ENCODE measurements at regions not wholly inside any gene's neighbourhood (a gene's known extent, or its start where the extent isn't known, plus 50 kb on each side); places are given as distances from the start of the nearest gene placed in this dataset.
"Not testable (repeated sequence)": the region's sequence is repeated elsewhere in the genome, so short reads cannot be mapped to it uniquely, and the experiment has no call there.

DNA sequence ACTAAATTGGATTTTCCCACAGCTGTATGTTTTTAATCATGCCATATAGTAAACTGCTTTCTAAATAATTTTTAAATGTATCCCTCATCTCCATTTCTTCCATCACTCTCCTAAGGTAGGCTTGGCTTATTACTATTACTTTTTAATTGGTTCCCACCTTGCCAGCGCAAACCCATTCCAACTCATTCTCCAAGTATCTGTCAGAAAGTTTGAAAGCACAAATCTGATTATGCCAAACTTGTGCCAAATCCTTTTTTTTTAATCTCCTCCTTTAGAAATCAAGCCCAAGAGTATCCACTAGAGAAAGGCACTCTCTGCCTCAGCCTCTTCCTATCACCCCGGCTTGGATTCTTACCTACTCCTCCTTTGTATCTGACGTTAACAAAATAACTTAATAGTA is 784.5 kb downstream of the TBL1XR1 start:
- no peak for DNase-seq

DNA sequence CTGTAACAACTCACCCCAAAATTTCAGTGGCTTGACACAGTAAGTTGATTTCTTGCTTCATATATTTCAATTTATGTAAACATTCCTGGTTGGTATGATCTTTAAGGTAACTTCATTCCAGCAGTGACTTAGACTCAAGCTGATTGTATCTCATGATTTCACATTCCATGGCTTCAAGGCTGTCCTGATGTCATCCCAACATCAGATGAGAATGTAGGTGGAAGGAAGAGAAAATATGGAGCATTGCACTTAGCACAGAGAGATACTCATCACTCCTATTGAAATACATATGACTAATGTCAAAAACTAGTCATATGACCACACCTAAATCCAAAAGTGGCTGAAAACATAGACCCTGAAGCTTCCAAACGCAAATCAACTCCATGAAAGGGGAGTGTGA is 793.8 kb downstream of the TBL1XR1 start:
- DNase-seq, result no peak

DNA sequence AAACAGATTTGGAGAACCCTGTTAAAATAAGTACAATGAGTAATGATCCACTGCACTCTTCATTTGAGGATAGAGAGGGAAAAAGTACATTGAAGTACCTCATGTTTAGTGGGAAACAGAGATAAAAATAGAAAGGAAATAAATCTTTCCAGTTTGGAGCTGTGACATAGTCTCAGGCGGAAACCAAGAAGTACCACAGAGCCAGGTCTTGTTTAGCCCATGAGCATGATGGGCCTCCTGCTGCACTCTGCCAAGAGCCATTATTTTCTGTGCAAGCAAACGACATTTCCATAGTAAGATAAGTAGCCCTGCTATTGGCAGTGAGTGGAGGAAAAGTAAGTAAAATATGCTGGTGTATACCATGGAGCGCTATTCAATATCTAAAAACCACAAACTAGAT is 796.1 kb downstream of the TBL1XR1 start:
- no peak for DNase-seq

DNA sequence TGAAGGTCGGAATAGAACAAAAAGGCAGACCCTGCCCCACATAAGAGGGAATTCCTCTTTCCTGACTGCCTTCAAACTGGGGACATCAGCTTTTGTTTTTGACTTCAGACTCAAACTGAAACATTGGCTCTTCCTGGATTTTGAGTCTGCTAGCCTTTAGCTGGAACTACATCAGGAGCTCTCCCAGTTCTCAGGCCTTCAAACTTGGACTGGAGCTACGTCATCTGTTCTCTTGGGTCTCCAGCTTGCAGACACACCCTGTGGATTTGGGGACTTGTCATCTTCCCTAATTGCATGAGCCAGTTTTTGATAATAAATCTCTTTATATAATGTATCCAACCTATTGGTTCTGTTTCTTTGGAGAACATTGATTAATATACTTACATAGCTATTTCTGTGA is 798.1 kb downstream of the TBL1XR1 start:
- no peak for DNase-seq

DNA sequence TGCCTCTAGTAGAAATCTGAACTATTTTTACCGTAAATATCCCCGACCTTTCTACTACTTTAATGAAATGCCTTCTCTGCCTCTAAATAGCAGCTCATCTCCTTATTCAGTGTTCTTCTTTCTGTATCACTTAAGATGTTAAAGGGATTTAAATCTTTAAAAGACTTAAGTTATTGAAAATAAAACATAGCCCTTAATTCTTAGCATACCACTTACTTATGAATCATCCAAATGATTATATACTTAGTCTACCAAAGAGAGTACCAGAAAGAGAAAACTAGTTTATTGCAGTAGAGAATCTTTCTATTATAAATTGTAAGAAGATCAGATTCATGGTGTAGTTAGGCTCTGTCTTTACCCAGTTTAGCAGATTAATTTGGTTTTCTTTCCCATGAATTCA is 802.0 kb downstream of the TBL1XR1 start:
- no peak for DNase-seq

DNA sequence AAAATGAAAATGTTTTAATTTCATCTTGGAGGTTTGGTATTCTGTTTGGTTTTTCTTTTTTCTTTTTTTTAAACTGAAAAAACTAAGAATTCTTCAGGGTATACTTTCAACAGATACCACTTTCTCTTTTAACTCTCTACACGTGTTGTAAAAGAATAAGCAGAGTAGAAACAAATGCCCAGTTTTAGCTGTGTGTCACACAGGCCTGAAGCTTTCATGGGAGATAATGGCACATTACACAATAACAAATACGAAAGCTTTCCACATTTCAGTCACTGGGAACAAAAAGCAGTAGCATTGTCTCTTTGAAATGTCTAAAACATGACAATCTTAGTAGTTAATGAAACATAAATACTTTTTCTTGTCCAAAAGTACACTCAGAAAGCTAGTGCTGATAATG is 818.5 kb downstream of the TBL1XR1 start:
- no peak for DNase-seq

DNA sequence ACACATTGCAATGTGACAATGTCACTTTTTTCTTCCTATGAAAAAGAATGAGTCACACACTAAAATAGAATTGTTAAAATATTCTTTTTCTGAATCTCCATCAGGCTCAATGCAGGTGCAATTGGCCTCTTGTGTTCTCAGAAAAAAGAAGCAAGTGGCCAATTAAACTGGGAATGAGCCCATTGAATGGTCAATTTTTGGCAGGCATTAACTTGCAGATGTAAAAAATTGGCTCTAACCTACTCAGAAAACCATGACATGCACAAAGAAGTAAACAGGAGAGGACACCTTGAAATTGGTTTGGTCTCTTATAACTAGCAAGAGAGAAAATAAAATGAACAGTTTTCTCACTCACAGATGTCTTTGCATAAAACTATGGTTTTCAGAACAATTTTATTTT is 820.8 kb downstream of the TBL1XR1 start:
- no peak for DNase-seq

DNA sequence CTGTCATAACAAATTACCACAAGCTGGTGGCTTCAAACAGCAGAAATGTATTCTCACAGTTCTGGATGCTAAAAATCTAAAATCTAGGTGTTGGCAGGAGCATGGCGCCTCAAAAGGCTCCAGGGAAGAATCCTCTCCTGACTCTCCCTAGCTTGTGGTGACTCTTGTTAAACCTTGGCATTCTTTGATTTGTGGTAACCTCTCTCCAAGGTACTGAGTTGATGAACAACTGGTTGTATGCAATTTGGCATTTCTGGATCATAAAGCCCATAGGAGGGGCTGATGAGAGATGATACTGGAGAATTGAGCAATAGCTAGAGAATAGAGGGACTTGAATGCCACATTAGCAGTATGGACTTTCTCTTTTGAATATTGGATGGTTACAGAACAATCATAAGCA is 821.8 kb downstream of the TBL1XR1 start:
- DNase-seq, result no peak

DNA sequence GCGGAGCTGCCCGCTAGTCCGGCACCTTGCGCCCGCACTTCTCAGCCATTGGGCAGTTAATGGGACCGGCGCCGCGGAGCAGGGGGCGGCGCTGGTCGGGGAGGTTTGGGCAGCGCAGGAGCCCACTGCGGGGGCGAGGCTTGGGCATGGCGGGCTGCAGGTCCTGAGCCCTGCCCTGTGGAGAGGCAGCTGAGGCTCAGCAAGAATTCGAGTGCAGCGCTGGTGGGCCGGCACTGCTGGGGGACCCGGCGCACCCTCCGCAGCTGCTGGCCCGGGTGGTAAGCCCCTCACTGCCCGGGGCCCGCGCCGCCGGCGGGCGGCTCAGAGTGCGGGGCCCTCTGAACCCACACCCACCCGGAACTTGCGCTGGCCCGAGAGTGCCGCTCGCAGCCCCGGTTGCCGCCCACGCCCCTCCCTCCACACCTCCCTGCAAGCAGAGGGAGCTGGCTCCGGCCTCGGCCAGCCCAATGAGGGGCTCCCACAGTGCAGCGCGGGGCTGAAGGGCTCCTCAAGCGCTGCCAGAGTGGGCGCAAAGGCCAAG is 835.0 kb downstream of the TBL1XR1 start:
- no peak for DNase-seq

DNA sequence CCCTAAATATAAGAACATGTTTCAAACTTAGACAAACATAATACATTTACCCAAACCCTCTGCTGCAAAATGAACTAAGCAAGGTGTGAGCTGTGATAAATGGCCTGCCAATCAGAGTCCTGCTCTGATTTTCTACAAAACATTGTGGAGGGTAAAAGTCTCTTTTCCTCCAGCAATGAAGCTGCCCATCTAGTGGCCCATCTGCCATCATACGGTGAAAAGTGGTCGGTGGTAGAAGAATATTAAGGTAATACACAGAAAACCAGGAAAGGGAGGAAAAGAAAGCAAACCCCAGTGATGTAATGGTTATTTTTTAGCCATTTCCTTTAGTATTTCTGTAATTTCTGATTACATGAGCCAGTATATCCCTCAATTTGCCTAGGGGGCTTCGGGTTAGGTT is 838.1 kb downstream of the TBL1XR1 start:
- no peak for DNase-seq

DNA sequence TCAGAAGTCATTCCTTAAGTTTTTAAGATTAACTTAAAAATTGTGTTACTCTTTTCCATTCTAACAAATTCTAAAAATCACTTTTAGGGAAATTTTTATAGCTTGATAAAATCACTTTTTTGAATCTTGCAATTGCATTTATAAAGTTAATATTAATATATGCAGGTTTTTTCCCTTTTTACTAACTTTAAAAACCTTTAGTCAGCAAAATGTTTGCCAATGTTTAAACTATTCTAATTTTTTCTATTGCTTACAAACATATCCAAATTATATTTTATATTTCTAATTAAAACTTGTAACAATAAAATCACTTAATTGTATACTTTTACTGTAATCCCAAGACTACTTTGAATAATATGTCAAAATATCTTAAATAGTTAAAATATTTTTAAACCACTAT is 839.4 kb downstream of the TBL1XR1 start:
- DNase-seq, result no peak

DNA sequence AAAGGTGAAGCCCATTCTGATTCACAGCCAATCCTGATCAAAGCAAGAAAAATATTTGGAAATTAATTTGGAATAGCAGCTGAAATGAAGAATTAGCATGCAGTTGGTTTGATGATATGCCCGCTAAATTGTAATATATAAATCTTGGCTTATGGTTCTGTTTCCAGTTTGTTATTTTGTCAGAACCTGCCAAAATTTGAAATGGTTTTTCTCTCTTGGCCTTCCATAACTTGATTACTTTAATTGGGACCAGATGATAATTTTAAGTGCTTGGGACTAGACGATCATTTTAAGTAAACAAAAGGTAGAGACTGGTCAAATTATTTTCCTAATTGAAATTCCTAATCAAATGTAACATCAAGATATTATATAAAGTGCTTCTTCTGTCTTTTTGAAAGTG is 842.4 kb downstream of the TBL1XR1 start:
- no peak for DNase-seq

DNA sequence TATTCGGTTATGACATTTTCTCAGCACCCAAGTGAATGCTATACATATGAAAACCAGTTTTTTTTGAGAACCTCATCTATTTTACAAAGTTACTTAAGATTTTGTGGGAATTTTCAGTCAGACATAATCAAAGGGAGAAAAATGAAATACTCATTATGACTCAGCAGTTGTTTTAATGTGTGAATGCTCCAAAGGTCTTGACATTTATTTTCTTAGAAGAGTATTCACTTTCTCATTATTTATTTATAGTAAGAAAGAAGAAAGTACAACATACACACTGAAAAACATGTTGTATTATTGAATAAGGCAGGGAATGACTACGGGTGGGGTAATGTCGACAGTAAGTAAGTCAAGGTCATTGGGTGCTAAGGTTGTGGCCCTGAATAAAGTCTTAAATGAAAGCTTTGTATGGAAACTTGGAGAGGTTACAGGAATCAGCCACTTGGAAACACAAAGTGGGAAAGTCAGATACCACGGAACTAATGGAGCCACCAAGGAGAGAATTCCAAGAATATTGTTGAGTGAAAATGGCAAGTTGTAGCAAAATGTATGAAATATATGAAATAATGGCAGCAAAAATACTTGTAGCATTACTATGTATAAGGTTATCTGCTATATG is 844.5 kb downstream of the TBL1XR1 start:
- DNase-seq, result no peak

DNA sequence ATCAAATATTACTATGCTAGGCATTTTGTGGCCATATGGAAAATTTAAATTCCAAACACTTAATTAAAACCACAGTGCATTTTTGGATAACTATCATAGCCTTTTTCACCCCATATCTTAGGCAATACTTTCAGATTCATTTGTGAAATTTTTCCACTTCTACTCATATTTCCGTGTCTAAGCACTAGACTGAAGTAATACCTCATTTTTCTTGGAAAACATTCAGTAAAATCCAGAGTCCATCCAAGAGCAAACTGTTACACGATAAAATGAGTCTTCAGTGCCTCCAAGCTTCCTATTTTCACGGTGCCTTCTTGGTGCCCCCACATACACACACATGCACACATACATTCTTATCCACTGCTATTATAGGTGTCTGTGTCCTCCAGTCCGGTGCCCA is 845.9 kb downstream of the TBL1XR1 start:
- no peak for DNase-seq

DNA sequence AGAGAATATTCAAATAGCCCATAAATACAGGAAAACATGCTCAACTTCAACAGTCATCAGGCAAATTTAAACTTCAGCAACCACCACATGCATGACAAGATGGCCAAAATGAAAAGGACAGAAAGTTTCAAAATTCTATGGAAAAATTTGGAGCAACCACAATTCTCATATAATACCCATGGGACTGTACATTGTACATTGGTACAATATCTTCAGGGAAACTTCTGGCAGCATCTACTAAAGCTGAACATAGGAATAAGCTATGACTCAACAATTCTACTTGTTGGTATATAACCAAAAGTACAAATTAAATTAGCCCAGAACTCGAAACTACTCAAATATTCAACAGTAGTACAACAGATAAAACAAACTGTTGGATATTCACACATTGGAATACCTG is 847.6 kb downstream of the TBL1XR1 start:
- DNase-seq, result no peak

DNA sequence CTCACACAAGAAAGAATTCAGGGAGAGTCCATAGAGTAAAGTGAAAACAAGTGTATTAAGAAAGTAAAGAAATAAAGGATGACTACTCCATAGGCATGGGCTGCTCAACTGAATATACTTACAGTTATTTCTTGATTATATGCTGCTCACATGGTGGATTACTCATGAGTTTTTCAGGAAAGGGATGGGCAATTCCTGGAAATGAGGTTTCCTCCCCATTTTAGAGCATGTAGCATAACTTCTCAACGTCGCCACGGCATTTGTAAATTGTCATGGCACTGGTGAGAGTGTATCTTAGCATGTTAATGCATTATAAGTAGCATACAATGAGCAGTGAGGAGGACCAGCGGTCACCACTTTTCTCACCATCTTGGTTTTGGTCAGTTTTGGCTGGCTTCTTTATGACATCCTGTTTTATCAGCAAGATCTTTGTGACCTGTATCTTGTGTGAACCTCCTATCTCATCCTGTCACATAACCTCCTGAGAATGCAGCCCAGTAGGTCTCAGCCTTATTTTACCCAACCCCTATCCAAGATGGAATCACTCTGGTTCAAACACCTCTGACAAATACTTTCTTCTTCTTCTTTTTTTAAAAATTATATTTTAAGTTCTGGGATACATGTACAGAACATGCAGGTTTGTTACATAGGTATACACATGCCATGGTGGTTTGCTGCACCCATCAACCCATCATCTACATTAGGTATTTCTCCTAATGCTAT is 849.7 kb downstream of the TBL1XR1 start:
- DNase-seq, result no peak

DNA sequence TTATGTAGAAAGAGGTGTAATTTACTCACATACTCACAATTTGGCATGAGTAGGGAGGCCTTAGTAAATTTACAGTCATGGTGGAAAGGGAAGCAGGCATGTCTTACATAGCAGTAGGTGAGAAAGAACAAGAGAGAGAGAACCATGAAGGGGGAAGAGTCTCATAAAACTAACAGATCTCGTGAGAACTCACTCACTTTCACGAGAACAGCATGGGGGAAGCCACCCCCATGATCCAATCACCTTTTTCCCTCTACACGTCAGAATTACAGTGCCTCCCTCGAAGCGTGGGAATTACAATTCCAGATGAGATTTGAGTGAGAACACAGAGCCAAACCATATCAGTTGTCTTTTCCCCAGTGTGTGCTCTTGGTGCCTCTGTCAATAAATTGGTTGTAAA is 855.3 kb downstream of the TBL1XR1 start:
- no peak for DNase-seq

DNA sequence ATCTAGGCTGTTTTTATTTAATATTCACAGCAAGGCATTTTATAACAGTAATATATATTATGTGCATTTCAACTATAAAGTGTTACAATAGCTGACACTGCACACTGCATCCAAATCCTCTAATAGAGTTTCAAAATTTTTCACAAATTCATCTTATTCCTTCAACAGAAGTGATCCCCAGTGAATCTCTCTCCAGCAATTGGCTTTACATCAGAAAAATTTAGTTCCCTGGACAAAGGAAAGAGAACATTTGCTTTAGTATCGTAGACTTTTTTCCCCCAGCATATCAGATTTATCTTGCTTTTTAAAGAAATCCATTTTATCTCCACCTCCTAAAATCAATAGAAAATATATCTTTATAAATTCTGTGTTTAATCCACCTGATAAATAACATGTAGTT is 868.6 kb downstream of the TBL1XR1 start:
- DNase-seq, result no peak

DNA sequence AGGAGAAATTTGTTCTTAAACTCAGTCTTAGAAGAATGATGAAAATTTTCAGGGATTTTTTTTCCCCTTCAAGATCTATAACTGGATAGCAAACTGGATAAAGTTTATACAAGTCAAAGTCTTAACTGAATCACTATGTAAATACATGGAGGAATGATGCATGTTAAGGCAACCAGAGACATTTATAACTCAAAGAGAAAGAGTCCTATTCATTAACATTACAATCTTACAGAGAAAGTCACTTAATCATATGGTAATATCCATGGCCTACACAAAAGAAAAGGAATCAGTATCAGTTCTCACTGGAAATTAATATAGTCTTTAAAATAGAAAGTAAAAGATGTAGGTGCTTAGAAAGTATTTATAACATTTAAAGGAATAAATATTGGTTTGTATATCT is 869.1 kb downstream of the TBL1XR1 start:
- no peak for DNase-seq

DNA sequence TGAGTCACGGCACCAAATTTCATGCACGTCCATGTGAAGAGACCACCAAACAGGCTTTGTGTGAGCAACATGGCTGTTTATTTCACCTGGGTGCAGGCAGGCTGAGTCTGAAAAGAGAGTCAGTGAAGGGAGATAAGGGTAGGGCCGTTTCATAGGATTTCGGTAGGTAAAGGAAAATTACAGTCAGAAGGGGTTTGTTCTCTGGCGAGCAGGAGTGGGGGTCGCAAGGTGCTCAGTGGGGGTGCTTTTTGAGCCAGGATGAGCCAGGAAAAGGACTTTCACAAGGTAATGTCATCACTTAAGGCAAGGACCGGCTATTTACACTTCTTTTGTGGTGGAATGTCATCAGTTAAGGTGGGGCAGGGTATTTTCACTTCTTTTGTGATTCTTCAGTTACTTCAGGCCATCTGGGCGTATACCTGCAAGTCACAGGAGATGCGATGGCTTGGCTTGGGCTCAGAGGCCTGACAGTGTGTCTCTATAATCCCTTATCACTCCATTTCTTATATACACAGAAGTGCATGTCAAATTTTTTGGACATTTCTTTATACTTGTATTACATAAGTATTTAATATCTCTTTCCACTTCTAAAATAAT is 870.3 kb downstream of the TBL1XR1 start:
- DNase-seq, result not testable (repeated sequence)

DNA sequence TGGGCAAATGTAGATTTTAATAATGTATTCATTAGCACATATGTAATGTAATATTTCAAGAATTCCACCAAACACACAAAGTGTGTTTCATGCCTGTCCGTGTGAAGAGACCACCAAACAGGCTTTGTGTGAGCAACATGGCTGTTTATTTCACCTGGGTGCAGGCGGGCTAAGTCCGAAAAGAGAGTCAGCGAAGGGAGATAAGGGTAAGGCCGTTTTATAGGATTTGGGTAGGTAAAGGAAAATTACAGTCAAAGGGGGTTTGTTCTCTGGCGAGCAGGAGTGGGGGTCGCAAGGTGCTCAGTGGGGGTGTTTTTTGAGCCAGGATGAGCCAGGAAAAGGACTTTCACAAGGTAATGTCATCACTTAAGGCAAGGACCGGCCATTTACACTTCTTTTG is 875.8 kb downstream of the TBL1XR1 start:
- DNase-seq, result not testable (repeated sequence)

DNA sequence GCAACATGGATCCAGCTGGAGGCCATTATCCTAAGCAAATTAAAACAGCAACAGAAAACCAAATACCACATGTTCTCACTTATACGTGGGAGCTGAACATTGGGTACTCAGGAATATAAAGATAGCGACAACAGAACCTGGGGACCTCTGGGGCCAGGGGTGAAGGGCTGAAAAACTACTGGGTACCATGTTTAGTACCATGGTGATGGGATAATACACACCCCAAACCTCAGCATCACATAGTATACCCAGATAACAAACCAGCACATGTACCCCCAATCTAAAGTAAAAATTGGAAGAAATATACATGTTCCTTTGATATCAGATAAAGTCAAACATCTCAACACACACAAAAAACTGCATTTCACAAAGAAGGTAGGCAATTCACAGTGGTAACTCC is 876.2 kb downstream of the TBL1XR1 start:
- DNase-seq, result no peak

DNA sequence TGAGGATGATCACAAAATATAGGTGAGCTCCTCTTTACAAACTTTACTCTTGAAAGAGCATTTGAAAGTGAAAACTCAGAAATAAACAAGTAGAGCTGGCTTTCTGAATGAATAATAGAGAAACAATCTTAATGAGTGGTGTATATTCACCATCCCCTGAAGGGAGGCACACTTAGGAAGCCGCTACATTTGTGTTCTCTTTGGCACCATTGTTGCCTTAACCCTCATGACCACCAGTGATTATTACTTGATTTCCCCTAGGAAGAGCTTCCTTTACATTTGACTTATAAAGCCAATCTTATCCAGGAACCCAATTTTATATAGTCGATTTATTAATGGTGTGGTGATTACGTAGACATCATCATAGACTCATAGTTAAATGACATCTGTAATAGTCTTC is 883.9 kb downstream of the TBL1XR1 start:
- no peak for DNase-seq

DNA sequence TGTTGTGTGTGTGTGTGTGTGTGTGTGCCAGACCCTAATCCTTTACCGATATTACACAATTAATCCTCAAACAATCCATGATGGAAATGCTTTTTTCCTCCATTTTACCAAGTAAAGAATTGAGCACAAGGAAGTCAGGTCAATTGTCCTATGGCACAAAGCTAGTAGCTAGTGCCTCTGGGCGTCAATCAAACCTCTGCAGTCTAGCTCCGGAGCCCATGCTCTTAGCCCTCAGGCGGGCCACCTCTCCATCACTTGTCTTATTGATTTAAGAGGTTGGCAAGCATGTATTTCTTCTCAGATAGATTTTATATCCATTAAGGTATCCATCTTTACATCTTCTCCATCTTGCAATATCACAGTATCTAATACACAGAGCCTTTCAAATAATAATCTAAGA is 886.6 kb downstream of the TBL1XR1 start:
- no peak for DNase-seq

All from GF-D8 (cell line).